ENCODE measurements at regions not wholly inside any gene's neighbourhood (a gene's known extent, or its start where the extent isn't known, plus 50 kb on each side); places are given as distances from the start of the nearest gene placed in this dataset.
"Not testable (repeated sequence)": the region's sequence is repeated elsewhere in the genome, so short reads cannot be mapped to it uniquely, and the experiment has no call there.

- TF ChIP-seq YY1 (IDR thresholded peaks at IDR 0.05; ENCODE audit: insufficient read depth, insufficient read length); ZNF274 (IDR thresholded peaks at IDR 0.05; ENCODE audit: low read depth, low read length): not testable (repeated sequence)
Measured at GRCh38 chr7:34577934-34578333, 80.1 kb upstream of the NPSR1 start.
